ENCODE measurements at regions not wholly inside any gene's neighbourhood (a gene's known extent, or its start where the extent isn't known, plus 50 kb on each side); places are given as distances from the start of the nearest gene placed in this dataset.

DNA sequence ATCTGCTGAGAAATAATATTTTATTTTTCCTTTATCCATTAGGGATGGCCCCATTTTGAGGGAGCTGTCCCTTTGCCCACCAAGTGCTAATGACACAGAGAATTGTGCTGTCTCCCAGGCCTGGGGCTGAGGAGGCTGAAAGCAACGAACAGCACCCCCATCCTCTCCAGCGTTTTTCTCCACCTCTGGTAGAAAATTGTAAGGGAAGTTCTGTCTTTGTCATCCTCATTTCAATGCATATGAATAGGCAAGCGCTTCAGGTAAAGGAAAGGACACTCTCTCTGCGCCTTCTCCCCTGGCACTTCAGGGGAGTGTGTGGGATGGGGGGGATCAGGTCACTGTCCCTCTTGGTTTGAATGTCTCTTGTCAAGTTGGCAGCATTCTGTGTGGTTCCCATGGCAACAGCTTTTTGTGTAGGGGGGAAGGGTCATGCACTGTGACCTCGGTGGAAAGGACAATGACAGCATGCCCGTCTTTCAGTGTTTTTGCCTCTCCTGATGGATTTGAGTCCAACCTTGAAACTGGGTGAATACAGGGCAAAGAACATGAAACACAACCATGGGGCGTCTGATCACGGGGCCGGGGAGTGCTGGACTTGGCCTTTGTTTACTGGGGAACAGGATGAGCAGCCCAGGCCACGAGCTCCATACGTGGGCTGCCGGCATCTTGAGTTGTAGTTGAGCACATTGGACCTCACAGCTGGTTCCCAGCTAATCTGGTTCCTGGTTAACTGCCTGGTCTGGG is 230.2 kb downstream of the VRK1 start:
- Histone ChIP-seq H3K36me3 (ENCODE audit: control insufficient read depth in 2 of 2, insufficient read depth in 1 of 2, low read length in 2 of 2) (no peaks in the 10 kb centered on the region), H3K4me3 (ENCODE audit: low read depth, low read length) (no peak overlapping the region), H3K9me3 (ENCODE audit: control insufficient read depth, insufficient read depth, low read depth, low read length) (no peaks in the 10 kb centered on the region), H3K27ac (ENCODE audit: extremely low read depth, low read depth, low read length) (no peak overlapping the region), H3K4me1 (ENCODE audit: control insufficient read depth, insufficient read depth, low read length) (no peaks in the 10 kb centered on the region)
- CTCF ChIA-PET = no interaction called here
- TF ChIP-seq TCF7L2 (IDR thresholded peaks at IDR 0.05; ENCODE audit: borderline replicate concordance, low read depth, low read length) (no peak), ZNF530 (tag by site-specific recombination; IDR thresholded peaks at IDR 0.05; ENCODE audit: low read depth) (no peak), MZF1 (tag by site-specific recombination; IDR thresholded peaks at IDR 0.05; ENCODE audit: borderline replicate concordance) (no peak), ZNF341 (tag by site-specific recombination; IDR thresholded peaks at IDR 0.05; ENCODE audit: low read depth) (no peak), ZNF571 (tag by site-specific recombination; IDR thresholded peaks at IDR 0.05) (no peak), ZNF785 (tag by site-specific recombination; IDR thresholded peaks at IDR 0.05) (no peak), ZFP3 (tag by site-specific recombination; IDR thresholded peaks at IDR 0.05; ENCODE audit: low read depth) (no peak)
- TF ChIP-seq, protein P1, sequence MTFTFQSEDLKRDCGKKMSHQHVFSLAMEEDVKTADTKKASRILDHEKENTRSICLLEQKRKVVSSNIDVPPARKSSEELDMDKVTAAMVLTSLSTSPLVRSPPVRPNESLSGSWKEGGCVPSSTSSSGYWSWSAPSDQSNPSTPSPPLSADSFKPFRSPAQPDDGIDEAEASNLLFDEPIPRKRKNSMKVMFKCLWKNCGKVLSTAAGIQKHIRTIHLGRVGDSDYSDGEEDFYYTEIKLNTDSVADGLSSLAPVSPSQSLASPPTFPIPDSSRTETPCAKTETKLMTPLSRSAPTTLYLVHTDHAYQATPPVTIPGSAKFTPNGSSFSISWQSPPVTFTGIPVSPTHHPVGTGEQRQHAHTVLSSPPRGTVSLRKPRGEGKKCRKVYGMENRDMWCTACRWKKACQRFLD (tag by site-specific recombination; IDR thresholded peaks at IDR 0.05) = no peak
- TF ChIP-seq, protein P2, sequence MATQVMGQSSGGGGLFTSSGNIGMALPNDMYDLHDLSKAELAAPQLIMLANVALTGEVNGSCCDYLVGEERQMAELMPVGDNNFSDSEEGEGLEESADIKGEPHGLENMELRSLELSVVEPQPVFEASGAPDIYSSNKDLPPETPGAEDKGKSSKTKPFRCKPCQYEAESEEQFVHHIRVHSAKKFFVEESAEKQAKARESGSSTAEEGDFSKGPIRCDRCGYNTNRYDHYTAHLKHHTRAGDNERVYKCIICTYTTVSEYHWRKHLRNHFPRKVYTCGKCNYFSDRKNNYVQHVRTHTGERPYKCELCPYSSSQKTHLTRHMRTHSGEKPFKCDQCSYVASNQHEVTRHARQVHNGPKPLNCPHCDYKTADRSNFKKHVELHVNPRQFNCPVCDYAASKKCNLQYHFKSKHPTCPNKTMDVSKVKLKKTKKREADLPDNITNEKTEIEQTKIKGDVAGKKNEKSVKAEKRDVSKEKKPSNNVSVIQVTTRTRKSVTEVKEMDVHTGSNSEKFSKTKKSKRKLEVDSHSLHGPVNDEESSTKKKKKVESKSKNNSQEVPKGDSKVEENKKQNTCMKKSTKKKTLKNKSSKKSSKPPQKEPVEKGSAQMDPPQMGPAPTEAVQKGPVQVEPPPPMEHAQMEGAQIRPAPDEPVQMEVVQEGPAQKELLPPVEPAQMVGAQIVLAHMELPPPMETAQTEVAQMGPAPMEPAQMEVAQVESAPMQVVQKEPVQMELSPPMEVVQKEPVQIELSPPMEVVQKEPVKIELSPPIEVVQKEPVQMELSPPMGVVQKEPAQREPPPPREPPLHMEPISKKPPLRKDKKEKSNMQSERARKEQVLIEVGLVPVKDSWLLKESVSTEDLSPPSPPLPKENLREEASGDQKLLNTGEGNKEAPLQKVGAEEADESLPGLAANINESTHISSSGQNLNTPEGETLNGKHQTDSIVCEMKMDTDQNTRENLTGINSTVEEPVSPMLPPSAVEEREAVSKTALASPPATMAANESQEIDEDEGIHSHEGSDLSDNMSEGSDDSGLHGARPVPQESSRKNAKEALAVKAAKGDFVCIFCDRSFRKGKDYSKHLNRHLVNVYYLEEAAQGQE (tag by site-specific recombination; IDR thresholded peaks at IDR 0.05) = no peak
- TF ChIP-seq, protein P3, sequence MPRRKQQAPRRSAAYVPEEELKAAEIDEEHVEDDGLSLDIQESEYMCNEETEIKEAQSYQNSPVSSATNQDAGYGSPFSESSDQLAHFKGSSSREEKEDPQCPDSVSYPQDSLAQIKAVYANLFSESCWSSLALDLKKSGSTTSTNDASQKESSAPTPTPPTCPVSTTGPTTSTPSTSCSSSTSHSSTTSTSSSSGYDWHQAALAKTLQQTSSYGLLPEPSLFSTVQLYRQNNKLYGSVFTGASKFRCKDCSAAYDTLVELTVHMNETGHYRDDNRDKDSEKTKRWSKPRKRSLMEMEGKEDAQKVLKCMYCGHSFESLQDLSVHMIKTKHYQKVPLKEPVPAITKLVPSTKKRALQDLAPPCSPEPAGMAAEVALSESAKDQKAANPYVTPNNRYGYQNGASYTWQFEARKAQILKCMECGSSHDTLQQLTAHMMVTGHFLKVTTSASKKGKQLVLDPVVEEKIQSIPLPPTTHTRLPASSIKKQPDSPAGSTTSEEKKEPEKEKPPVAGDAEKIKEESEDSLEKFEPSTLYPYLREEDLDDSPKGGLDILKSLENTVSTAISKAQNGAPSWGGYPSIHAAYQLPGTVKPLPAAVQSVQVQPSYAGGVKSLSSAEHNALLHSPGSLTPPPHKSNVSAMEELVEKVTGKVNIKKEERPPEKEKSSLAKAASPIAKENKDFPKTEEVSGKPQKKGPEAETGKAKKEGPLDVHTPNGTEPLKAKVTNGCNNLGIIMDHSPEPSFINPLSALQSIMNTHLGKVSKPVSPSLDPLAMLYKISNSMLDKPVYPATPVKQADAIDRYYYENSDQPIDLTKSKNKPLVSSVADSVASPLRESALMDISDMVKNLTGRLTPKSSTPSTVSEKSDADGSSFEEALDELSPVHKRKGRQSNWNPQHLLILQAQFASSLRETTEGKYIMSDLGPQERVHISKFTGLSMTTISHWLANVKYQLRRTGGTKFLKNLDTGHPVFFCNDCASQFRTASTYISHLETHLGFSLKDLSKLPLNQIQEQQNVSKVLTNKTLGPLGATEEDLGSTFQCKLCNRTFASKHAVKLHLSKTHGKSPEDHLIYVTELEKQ (tag by site-specific recombination; IDR thresholded peaks at IDR 0.05; ENCODE audit: borderline replicate concordance) = no peak
- TF ChIP-seq, protein P4, sequence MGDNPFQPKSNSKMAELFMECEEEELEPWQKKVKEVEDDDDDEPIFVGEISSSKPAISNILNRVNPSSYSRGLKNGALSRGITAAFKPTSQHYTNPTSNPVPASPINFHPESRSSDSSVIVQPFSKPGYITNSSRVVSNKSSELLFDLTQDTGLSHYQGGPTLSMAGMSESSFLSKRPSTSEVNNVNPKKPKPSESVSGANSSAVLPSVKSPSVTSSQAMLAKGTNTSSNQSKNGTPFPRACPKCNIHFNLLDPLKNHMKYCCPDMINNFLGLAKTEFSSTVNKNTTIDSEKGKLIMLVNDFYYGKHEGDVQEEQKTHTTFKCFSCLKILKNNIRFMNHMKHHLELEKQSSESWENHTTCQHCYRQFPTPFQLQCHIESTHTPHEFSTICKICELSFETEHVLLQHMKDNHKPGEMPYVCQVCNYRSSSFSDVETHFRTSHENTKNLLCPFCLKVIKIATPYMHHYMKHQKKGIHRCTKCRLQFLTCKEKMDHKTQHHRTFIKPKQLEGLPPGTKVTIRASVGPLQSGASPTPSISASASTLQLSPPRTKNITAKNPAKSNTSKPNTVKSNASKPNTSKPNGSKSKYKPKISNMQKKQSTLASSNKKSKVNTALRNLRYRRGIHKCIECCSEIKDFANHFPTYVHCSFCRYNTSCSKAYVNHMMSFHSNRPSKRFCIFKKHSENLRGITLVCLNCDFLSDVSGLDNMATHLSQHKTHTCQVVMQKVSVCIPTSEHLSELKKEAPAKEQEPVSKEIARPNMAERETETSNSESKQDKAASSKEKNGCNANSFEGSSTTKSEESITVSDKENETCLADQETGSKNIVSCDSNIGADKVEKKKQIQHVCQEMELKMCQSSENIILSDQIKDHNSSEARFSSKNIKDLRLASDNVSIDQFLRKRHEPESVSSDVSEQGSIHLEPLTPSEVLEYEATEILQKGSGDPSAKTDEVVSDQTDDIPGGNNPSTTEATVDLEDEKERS (tag by site-specific recombination; IDR thresholded peaks at IDR 0.05) = no peak
- POLR2A ChIA-PET = no interaction called here

DNA sequence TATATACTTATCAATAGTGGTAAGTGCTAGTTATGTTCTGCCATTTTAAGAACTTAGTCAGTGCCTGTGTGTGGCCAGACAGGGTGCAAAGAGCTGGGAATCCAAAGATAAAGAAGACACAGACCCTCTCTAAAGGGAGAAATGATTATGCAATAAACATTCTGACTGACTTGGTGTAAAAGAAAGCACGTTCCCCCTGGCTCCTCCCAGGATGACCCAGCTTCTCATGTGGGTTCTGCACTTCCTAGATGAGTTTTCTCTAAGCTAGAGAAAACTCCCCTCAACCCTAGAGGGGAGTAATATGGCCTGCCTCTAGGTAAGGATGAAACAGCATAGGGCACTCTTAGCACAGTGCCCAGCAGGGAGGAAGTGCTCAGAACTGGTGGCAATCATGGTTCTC is 231.2 kb downstream of the VRK1 start:
- Histone ChIP-seq H3K36me3 (ENCODE audit: control insufficient read depth in 2 of 2, insufficient read depth in 1 of 2, low read length in 2 of 2) (no peaks in the 10 kb centered on the region), H3K27ac (ENCODE audit: extremely low read depth, low read depth, low read length) (no peak overlapping the region), H3K4me3 (ENCODE audit: low read depth, low read length) (no peak overlapping the region), H3K4me1 (ENCODE audit: control insufficient read depth, insufficient read depth, low read length) (no peaks in the 10 kb centered on the region), H3K9me3 (ENCODE audit: control insufficient read depth, insufficient read depth, low read depth, low read length) (no peaks in the 10 kb centered on the region)
- TF ChIP-seq KLF16 (tag by site-specific recombination; IDR thresholded peaks at IDR 0.05) (no peak), ZBTB17 (tag by site-specific recombination; IDR thresholded peaks at IDR 0.05) (no peak), GLIS2 (tag by site-specific recombination; IDR thresholded peaks at IDR 0.05) (no peak), ZNF76 (tag by site-specific recombination; IDR thresholded peaks at IDR 0.05; ENCODE audit: borderline replicate concordance, low read depth) (no peak), ZFP37 (tag by site-specific recombination; IDR thresholded peaks at IDR 0.05) (no peak), ZNF16 (tag by site-specific recombination; IDR thresholded peaks at IDR 0.05; ENCODE audit: low read depth) (no peak), ZNF112 (tag by site-specific recombination; IDR thresholded peaks at IDR 0.05) (no peak)
- TF ChIP-seq, protein P5, sequence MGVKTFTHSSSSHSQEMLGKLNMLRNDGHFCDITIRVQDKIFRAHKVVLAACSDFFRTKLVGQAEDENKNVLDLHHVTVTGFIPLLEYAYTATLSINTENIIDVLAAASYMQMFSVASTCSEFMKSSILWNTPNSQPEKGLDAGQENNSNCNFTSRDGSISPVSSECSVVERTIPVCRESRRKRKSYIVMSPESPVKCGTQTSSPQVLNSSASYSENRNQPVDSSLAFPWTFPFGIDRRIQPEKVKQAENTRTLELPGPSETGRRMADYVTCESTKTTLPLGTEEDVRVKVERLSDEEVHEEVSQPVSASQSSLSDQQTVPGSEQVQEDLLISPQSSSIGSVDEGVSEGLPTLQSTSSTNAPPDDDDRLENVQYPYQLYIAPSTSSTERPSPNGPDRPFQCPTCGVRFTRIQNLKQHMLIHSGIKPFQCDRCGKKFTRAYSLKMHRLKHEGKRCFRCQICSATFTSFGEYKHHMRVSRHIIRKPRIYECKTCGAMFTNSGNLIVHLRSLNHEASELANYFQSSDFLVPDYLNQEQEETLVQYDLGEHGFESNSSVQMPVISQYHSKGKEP (tag by site-specific recombination; IDR thresholded peaks at IDR 0.05) = no peak
- POLR2A ChIA-PET = no interaction called here
- CTCF ChIA-PET = interaction anchor here (0.6 kb wide), 1 partner anchor 147 kb away, joined by 3 read pairs; no protein-coding TSS in a partner anchor
